HepG2 (cell line): ENCODE measurements at regions not wholly inside any gene's neighbourhood (a gene's known extent, or its start where the extent isn't known, plus 50 kb on each side); places are given as distances from the start of the nearest gene placed in this dataset.

ENCODE experiments used
- AFF4 ChIP-seq: sonication (generic); formaldehyde crosslinking; IDR thresholded peaks from 2 replicates; pipeline ENCODE4 v1.4.0; 2020; ENCODE audit warnings: missing genetic modification reagents
- CREM ChIP-seq, 2 experiments: sonication (generic) in 1 of 2; formaldehyde crosslinking in 1 of 2; IDR thresholded peaks; 2 replicates each; pipeline versions ENCODE4 v1.4.0 to v1.6.1; 2016 to 2020; ENCODE audit warnings: antibody characterized with exemption in 1 of 2, mild to moderate bottlenecking in 1 of 2, missing genetic modification reagents in 1 of 2
- FOXM1 ChIP-seq: sonication (generic); formaldehyde crosslinking; IDR thresholded peaks from 2 replicates; pipeline ENCODE4 v1.5.0; 2020; ENCODE audit warnings: missing genetic modification reagents
- HBP1 ChIP-seq: IDR thresholded peaks from 2 replicates; pipeline ENCODE4 v1.6.1; 2016; ENCODE audit warnings: low read depth, control low read depth
- HNF4G ChIP-seq, 2 experiments: sonication (generic) in 1 of 2; formaldehyde crosslinking in 1 of 2; IDR thresholded peaks; 2 replicates each; pipeline versions ENCODE4 v1.4.0 to v1.6.1; 2011 to 2020; ENCODE audit warnings: borderline replicate concordance in 2 of 2, low read depth in 2 of 2, mild to moderate bottlenecking in 2 of 2, low read length in 1 of 2, missing genetic modification reagents in 1 of 2, moderate library complexity in 1 of 2
- PBX3 ChIP-seq: sonication (generic); formaldehyde crosslinking; IDR thresholded peaks from 2 replicates; pipeline ENCODE4 v1.8.1; 2023; ENCODE audit warnings: missing genetic modification reagents, inconsistent platforms, borderline replicate concordance
- ZNF274 ChIP-seq: sonication (generic); formaldehyde crosslinking; IDR thresholded peaks from 2 replicates; pipeline ENCODE4 v1.5.1; 2020; ENCODE audit warnings: mild to moderate bottlenecking, missing genetic modification reagents
- TF ChIP-seq, protein P1 (sequence below): sonication (generic); formaldehyde crosslinking; IDR thresholded peaks from 2 replicates; pipeline ENCODE4 v1.5.0; 2020; ENCODE audit warnings: missing genetic modification reagents
- TF ChIP-seq, protein P2 (sequence below): IDR thresholded peaks from 2 replicates; pipeline ENCODE4 v1.6.1; 2012; ENCODE audit warnings: low read depth, low read length, improper control_type of control experiment

GRCh38 chr12:5217936-5218335 is 174.3 kb downstream of the KCNA5 start:
- TF ChIP-seq, protein P1, sequence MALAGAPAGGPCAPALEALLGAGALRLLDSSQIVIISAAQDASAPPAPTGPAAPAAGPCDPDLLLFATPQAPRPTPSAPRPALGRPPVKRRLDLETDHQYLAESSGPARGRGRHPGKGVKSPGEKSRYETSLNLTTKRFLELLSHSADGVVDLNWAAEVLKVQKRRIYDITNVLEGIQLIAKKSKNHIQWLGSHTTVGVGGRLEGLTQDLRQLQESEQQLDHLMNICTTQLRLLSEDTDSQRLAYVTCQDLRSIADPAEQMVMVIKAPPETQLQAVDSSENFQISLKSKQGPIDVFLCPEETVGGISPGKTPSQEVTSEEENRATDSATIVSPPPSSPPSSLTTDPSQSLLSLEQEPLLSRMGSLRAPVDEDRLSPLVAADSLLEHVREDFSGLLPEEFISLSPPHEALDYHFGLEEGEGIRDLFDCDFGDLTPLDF = no peak
- no peak for TF ChIP-seq FOXM1
- TF ChIP-seq PBX3 (CRISPR knock-in tag) = no peak
- TF ChIP-seq CREM (IDR thresholded peaks at IDR 0.05) = no peak
- no peak for TF ChIP-seq CREM (CRISPR knock-in tag; IDR thresholded peaks at IDR 0.05)
- TF ChIP-seq, protein P2, sequence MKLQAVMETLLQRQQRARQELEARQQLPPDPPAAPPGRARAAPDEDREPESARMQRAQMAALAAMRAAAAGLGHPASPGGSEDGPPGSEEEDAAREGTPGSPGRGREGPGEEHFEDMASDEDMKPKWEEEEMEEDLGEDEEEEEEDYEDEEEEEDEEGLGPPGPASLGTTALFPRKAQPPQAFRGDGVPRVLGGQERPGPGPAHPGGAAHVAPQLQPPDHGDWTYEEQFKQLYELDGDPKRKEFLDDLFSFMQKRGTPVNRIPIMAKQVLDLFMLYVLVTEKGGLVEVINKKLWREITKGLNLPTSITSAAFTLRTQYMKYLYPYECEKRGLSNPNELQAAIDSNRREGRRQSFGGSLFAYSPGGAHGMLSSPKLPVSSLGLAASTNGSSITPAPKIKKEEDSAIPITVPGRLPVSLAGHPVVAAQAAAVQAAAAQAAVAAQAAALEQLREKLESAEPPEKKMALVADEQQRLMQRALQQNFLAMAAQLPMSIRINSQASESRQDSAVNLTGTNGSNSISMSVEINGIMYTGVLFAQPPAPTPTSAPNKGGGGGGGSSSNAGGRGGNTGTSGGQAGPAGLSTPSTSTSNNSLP = no peak
- TF ChIP-seq HNF4G (IDR thresholded peaks at IDR 0.05; ENCODE audit: borderline replicate concordance, low read depth, low read length) = no peak
- TF ChIP-seq HNF4G (CRISPR knock-in tag; IDR thresholded peaks at IDR 0.05; ENCODE audit: borderline replicate concordance, low read depth) = no peak
- no peak for TF ChIP-seq HBP1 (CRISPR knock-in tag)
- no peak for TF ChIP-seq ZNF274
- TF ChIP-seq AFF4 (CRISPR knock-in tag) = no peak
